IMR-90 (cell line): ENCODE measurements at regions not wholly inside any gene's neighbourhood (a gene's known extent, or its start where the extent isn't known, plus 50 kb on each side); places are given as distances from the start of the nearest gene placed in this dataset.

Experiments used
- CEBPB ChIP-seq: IDR thresholded peaks from 2 replicates; pipeline ENCODE4 v1.6.1; 2012; ENCODE audit warnings: low read depth, low read length, improper control_type of control experiment
- MXI1 ChIP-seq: IDR thresholded peaks from 2 replicates; pipeline ENCODE4 v1.6.1; 2012; ENCODE audit warnings: low read depth, mild to moderate bottlenecking, low read length, moderate library complexity, borderline replicate concordance
- NFE2L2 ChIP-seq: fragments of 150-350 bp; IDR thresholded peaks from 2 replicates; pipeline ENCODE4 v1.6.1; 2016; ENCODE audit warnings: low read depth, mild to moderate bottlenecking, low read length
- POLR2A ChIP-seq: IDR thresholded peaks from 2 replicates; pipeline ENCODE4 v1.6.1; 2012; ENCODE audit warnings: mild to moderate bottlenecking, low read depth, low read length
- TF ChIP-seq, protein P1 (sequence below): conservative IDR thresholded peaks from 2 replicates; pipeline ENCODE4 v1.5.1; 2012; ENCODE audit warnings: mild to moderate bottlenecking, low read depth, low read length, improper control_type of control experiment

DNA sequence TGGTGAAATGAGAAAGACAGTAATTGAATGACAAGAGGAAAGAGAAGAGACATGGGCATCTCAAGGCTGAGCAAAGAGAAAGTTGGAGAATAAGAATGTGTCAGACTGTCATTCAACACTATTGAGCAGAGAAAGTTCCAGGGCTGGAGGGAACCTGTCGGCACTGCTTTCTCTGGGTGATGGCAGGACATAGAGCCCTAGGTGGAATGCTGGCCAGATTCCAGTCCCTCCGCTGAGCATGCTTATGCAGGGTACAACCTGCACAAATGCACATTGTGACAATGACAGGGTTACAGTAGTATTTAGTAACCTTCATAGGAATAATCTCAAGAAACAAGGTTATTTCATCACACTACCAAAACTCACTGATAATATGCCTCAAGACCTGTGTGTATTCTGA is 582.8 kb downstream of the ADCYAP1 start:
- TF ChIP-seq, protein P1, sequence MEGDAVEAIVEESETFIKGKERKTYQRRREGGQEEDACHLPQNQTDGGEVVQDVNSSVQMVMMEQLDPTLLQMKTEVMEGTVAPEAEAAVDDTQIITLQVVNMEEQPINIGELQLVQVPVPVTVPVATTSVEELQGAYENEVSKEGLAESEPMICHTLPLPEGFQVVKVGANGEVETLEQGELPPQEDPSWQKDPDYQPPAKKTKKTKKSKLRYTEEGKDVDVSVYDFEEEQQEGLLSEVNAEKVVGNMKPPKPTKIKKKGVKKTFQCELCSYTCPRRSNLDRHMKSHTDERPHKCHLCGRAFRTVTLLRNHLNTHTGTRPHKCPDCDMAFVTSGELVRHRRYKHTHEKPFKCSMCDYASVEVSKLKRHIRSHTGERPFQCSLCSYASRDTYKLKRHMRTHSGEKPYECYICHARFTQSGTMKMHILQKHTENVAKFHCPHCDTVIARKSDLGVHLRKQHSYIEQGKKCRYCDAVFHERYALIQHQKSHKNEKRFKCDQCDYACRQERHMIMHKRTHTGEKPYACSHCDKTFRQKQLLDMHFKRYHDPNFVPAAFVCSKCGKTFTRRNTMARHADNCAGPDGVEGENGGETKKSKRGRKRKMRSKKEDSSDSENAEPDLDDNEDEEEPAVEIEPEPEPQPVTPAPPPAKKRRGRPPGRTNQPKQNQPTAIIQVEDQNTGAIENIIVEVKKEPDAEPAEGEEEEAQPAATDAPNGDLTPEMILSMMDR, result no peak
- TF ChIP-seq NFE2L2 (no peak), MXI1 (no peak), POLR2A (no peak), CEBPB (no peak)
